NCI-H2171 treated with DMSO at 0.1 percent for 48 hours (cell line): ENCODE measurements at regions not wholly inside any gene's neighbourhood (a gene's known extent, or its start where the extent isn't known, plus 50 kb on each side); places are given as distances from the start of the nearest gene placed in this dataset.

ENCODE experiments used
- DNase-seq: peaks from one replicate; lab custom pipeline; 2025; lab: John Stamatoyannopoulos, UW

GRCh38 chr11:27191639-27192038, 151.0 kb downstream of the BBOX1 start:
- DNase-seq, result no peak

GRCh38 chr11:27188696-27189095, 148.1 kb downstream of the BBOX1 start:
- no peak for DNase-seq

GRCh38 chr11:27187848-27188621, 147.4 kb downstream of the BBOX1 start:
- no peak for DNase-seq

GRCh38 chr11:27187075-27187847, 146.6 kb downstream of the BBOX1 start:
- DNase-seq, result no peak

- no peak for DNase-seq
Observed at GRCh38 chr11:27186580-27186979, 146.0 kb downstream of the BBOX1 start.

GRCh38 chr11:27184458-27185312, 144.1 kb downstream of the BBOX1 start:
- no peak for DNase-seq

- peak; percentile 80 for DNase-seq
Observed at GRCh38 chr11:27183672-27184457, 143.2 kb downstream of the BBOX1 start.

GRCh38 chr11:27179334-27179733, 138.7 kb downstream of the BBOX1 start:
- DNase-seq, result no peak

GRCh38 chr11:27178859-27179258, 138.2 kb downstream of the BBOX1 start:
- DNase-seq, result no peak
